ENCODE measurements at regions not wholly inside any gene's neighbourhood (a gene's known extent, or its start where the extent isn't known, plus 50 kb on each side); places are given as distances from the start of the nearest gene placed in this dataset.
"Not testable (repeated sequence)": the region's sequence is repeated elsewhere in the genome, so short reads cannot be mapped to it uniquely, and the experiment has no call there.

- not testable (repeated sequence) for TF ChIP-seq CTCF, POLR2A (IDR thresholded peaks at IDR 0.05)
Measured at GRCh38 chr5:177941386-177941785, 54.7 kb downstream of the PROP1 start.

All from sigmoid colon (tissue), 3 donors.